ENCODE measurements at regions not wholly inside any gene's neighbourhood (a gene's known extent, or its start where the extent isn't known, plus 50 kb on each side); places are given as distances from the start of the nearest gene placed in this dataset.
"Not testable (repeated sequence)": the region's sequence is repeated elsewhere in the genome, so short reads cannot be mapped to it uniquely, and the experiment has no call there.

DNA sequence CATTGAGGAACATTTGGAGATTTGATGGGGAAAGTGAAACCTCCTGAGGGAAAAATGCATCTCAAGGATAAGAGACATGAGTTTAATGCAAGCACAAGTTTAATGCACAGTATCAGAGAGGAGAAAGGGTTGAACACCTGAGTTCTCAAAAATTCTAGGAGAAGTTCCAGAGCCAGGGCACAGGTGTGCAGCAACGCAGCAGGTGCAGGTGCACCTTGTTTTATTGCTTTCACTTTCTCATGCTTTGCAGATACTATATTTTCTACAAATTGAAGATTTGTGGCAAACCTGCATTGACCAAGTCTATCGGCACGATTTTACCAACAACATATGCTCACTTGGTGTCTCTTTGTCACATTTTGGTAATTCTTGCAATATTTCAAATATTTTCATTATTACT is 267.6 kb upstream of the HNRNPA3 start:
- Histone ChIP-seq H3K4me3 (ENCODE audit: low read depth, low read length) (no peak overlapping the region), H3K27me3 (ENCODE audit: control insufficient read depth, insufficient read depth, low read length) (no peaks in the 10 kb centered on the region), H3K27ac (ENCODE audit: low read depth, low read length) (no peak overlapping the region), H3K9me3 (ENCODE audit: control insufficient read depth, insufficient read depth, low read length) (no peaks in the 10 kb centered on the region)
- TF ChIP-seq CTCF (IDR thresholded peaks at IDR 0.05; ENCODE audit: low read depth, low read length): no peak
- DNase-seq (ENCODE audit: low read depth, low spot score): no peak
- POLR2A ChIA-PET: no interaction called here
- CTCF ChIA-PET: no interaction called here

- Histone ChIP-seq H3K27ac (ENCODE audit: low read depth, low read length) (no peak overlapping the region), H3K4me3 (ENCODE audit: low read depth, low read length) (no peak overlapping the region), H3K27me3 (ENCODE audit: control insufficient read depth, insufficient read depth, low read length) (no peaks in the 10 kb centered on the region), H3K9me3 (ENCODE audit: control insufficient read depth, insufficient read depth, low read length) (no peaks in the 10 kb centered on the region)
- ChIA-PET CTCF (no interaction called here), POLR2A (no interaction called here)
- TF ChIP-seq CTCF (IDR thresholded peaks at IDR 0.05; ENCODE audit: low read depth, low read length): no peak
- DNase-seq (ENCODE audit: low read depth, low spot score): no peak
Observed at GRCh38 chr2:176947754-176948153, 264.8 kb upstream of the HNRNPA3 start.

GRCh38 chr2:176951218-176951617 is 261.4 kb upstream of the HNRNPA3 start:
- H3K9me3 ChIP-seq (ENCODE audit: control insufficient read depth, insufficient read depth, low read length); H3K4me3 ChIP-seq (ENCODE audit: low read depth, low read length); H3K27ac ChIP-seq (ENCODE audit: low read depth, low read length); CTCF ChIA-PET; DNase-seq (ENCODE audit: low read depth, low spot score); POLR2A ChIA-PET; H3K27me3 ChIP-seq (ENCODE audit: control insufficient read depth, insufficient read depth, low read length): not testable (repeated sequence)

- Histone ChIP-seq H3K9me3 (ENCODE audit: control insufficient read depth, insufficient read depth, low read length) (no peaks in the 10 kb centered on the region), H3K27ac (ENCODE audit: low read depth, low read length) (no peak overlapping the region), H3K27me3 (ENCODE audit: control insufficient read depth, insufficient read depth, low read length) (no peaks in the 10 kb centered on the region), H3K4me3 (ENCODE audit: low read depth, low read length) (no peak overlapping the region)
- POLR2A ChIA-PET: no interaction called here
- no peak for TF ChIP-seq CTCF (IDR thresholded peaks at IDR 0.05; ENCODE audit: low read depth, low read length)
- CTCF ChIA-PET: no interaction called here
- DNase-seq (ENCODE audit: low read depth, low spot score): no peak
Observed at GRCh38 chr2:176956791-176957190, 255.8 kb upstream of the HNRNPA3 start.

DNA sequence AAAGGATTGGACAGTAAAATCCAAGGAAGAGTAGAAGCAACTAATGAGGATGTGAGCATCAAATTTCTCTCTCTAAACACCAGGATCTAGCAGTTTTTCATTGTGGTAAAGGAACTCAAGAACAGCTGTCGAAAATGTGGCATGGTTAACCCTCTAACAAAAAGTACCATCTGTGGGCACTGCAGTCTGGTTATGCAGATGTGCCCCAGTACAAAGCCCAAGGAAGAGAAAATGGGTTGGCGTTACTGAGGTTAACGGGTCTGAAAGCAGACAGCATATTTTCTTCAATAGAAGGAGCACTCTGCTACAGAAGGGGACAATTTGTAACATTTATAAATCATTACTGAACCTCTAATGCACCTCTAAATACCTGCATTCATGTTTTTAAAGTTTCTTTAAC is 253.0 kb upstream of the HNRNPA3 start:
- no peak for TF ChIP-seq CTCF (IDR thresholded peaks at IDR 0.05; ENCODE audit: low read depth, low read length)
- no peaks in the 10 kb centered on the region for H3K27me3 ChIP-seq (ENCODE audit: control insufficient read depth, insufficient read depth, low read length)
- H3K4me3 ChIP-seq (ENCODE audit: low read depth, low read length): no peak overlapping the region
- POLR2A ChIA-PET: no interaction called here
- no peaks in the 10 kb centered on the region for H3K9me3 ChIP-seq (ENCODE audit: control insufficient read depth, insufficient read depth, low read length)
- CTCF ChIA-PET: no interaction called here
- no peak for DNase-seq (ENCODE audit: low read depth, low spot score)
- H3K27ac ChIP-seq (ENCODE audit: low read depth, low read length): no peak overlapping the region

- no peak for DNase-seq (ENCODE audit: low read depth, low spot score)
- ChIA-PET POLR2A (no interaction called here), CTCF (no interaction called here)
- Histone ChIP-seq H3K27me3 (ENCODE audit: control insufficient read depth, insufficient read depth, low read length) (no peaks in the 10 kb centered on the region), H3K9me3 (ENCODE audit: control insufficient read depth, insufficient read depth, low read length) (no peaks in the 10 kb centered on the region), H3K27ac (ENCODE audit: low read depth, low read length) (no peak overlapping the region), H3K4me3 (ENCODE audit: low read depth, low read length) (no peak overlapping the region)
- no peak for TF ChIP-seq CTCF (IDR thresholded peaks at IDR 0.05; ENCODE audit: low read depth, low read length)
Observed at GRCh38 chr2:176960061-176960460, 252.5 kb upstream of the HNRNPA3 start.

Data from AG04450 (cell line).